Activated CD8-positive, alpha-beta T cell treated with anti-CD3 and anti-CD28 coated beads for 36 hours (primary cell): ENCODE measurements at regions not wholly inside any gene's neighbourhood (a gene's known extent, or its start where the extent isn't known, plus 50 kb on each side); places are given as distances from the start of the nearest gene placed in this dataset.

Experiments
- ATAC-seq: fragments of 200-7000 bp; cut with Tn5 transposase; one replicate; pipeline ENCODE4 v1.10.0; 2021; ENCODE audit warnings: mild to moderate bottlenecking, moderate library complexity
- CTCF ChIA-PET: fragments of 350-600 bp; sonication (Branson Sonifier 250); formaldehyde crosslinking; loops from one replicate; lab custom pipeline; 2021; ENCODE audit warnings: antibody characterized with exemption; lab: Charles Lee
- POLR2A ChIA-PET: fragments of 350-600 bp; sonication (Branson Sonifier 250); formaldehyde crosslinking; loops from one replicate; lab custom pipeline; 2021; ENCODE audit warnings: antibody characterized with exemption; lab: Charles Lee
- DNase-seq: peaks from one replicate; pipeline ENCODE4 v3.0.0-alpha.2; 2020
- H3K27ac Mint-ChIP-seq: one replicate; pipeline ENCODE4 v1.8.0; 2021; ENCODE audit warnings: mild to moderate bottlenecking, mixed read lengths
- H3K27me3 Mint-ChIP-seq: one replicate; pipeline ENCODE4 v1.8.0; 2021; ENCODE audit warnings: mixed read lengths
- H3K36me3 Mint-ChIP-seq: one replicate; pipeline ENCODE4 v1.8.0; 2021; ENCODE audit warnings: low read depth, mixed read lengths
- H3K4me1 Mint-ChIP-seq: one replicate; pipeline ENCODE4 v1.8.0; 2021; ENCODE audit warnings: low read depth, mixed read lengths
- H3K4me3 Mint-ChIP-seq: one replicate; pipeline ENCODE4 v1.8.0; 2021; ENCODE audit warnings: mild to moderate bottlenecking, moderate library complexity, mixed read lengths
- H3K9me3 Mint-ChIP-seq: one replicate; pipeline ENCODE4 v1.8.0; 2021; ENCODE audit warnings: mixed read lengths
- intact Hi-C: fragments of 100-400 bp; cut with micrococcal nuclease; formaldehyde crosslinking; loops from one replicate; pipeline ENCODE4 v1.10.0; 2022
- TF ChIP-seq, protein P1 (sequence below): fragments of 200-600 bp; IDR thresholded peaks from one replicate; pipeline ENCODE4 v1.8.0; 2022; ENCODE audit warnings: antibody characterized with exemption, mild to moderate bottlenecking

DNA sequence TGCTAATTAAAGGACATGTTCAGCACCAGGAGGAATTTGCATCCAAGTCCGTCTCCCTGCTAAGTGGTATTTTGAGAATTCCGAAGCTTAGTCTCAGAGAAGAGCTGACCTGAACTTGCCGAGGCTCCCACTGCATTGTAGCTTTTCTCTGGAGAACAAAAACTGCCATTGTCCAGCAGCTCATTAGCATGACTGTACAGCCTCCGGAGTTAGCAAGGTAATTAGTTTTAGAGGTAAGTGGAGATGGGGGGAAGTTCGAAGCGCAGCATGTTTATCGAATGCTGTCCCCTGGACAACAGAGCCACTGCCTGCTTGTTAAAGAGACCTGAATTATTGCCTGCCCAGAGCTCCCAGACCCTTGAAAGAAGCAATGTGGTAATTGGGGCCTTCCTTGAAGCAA, 160.3 kb upstream of the PELI2 start:
- TF ChIP-seq, protein P1, sequence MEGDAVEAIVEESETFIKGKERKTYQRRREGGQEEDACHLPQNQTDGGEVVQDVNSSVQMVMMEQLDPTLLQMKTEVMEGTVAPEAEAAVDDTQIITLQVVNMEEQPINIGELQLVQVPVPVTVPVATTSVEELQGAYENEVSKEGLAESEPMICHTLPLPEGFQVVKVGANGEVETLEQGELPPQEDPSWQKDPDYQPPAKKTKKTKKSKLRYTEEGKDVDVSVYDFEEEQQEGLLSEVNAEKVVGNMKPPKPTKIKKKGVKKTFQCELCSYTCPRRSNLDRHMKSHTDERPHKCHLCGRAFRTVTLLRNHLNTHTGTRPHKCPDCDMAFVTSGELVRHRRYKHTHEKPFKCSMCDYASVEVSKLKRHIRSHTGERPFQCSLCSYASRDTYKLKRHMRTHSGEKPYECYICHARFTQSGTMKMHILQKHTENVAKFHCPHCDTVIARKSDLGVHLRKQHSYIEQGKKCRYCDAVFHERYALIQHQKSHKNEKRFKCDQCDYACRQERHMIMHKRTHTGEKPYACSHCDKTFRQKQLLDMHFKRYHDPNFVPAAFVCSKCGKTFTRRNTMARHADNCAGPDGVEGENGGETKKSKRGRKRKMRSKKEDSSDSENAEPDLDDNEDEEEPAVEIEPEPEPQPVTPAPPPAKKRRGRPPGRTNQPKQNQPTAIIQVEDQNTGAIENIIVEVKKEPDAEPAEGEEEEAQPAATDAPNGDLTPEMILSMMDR: no peak
- no peak for DNase-seq
- ChIA-PET CTCF (no interaction called here), POLR2A (interaction anchor here (0.6 to 0.7 kb wide), 3 partner anchors 86 to 178 kb away, joined by 3 to 4 read pairs (median 3); no protein-coding TSS in a partner anchor)
- no peaks in the 10 kb centered on the region for H3K4me1 Mint-ChIP-seq
- no peak for ATAC-seq
- intact Hi-C loops: no loop called here
- no peaks in the 10 kb centered on the region for H3K9me3 Mint-ChIP-seq
- no peak overlapping the region for H3K4me3 Mint-ChIP-seq
- H3K27me3 Mint-ChIP-seq: peaks cover 8% of the 10 kb centered on the region
- H3K27ac Mint-ChIP-seq: no peak overlapping the region
- H3K36me3 Mint-ChIP-seq: no peaks in the 10 kb centered on the region

DNA sequence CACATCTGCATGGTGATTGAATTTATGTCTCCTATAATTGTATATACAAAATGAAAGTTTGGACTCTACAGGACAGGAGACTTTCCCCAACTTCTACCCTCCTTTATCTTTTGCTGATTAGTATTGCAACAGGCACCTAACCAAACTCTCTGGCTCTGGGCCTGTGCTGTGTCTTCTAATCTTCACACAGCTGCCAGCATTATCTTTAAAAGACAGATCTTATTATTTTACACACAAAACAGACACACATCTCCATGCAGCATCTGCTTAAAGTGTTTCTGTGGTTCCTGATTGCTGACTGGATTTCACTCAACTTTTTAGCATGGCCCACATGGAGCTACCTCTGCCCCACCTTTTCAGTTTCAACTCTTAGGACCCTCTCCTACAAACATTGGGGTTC, 154.9 kb upstream of the PELI2 start:
- H3K27me3 Mint-ChIP-seq: peaks cover 1% of the 10 kb centered on the region

GRCh38 chr14:55964091-55964490, 154.1 kb upstream of the PELI2 start:
- intact Hi-C loops: no loop called here
- TF ChIP-seq, protein P1: no peak
- ChIA-PET CTCF (interaction anchor here (1.3 kb wide), 1 partner anchor 37 kb away, joined by 3 read pairs; no protein-coding TSS in a partner anchor), POLR2A (no interaction called here)
- H3K4me3 Mint-ChIP-seq: no peak overlapping the region
- DNase-seq (no peak), ATAC-seq (no peak)
- H3K9me3 Mint-ChIP-seq: no peaks in the 10 kb centered on the region
- H3K27ac Mint-ChIP-seq: no peak overlapping the region
- H3K27me3 Mint-ChIP-seq: peaks cover 1% of the 10 kb centered on the region
- no peaks in the 10 kb centered on the region for H3K36me3 Mint-ChIP-seq
- no peaks in the 10 kb centered on the region for H3K4me1 Mint-ChIP-seq

More for the DNA sequence above, 154.9 kb upstream of the PELI2 start:
- Mint-ChIP-seq H3K36me3 (no peaks in the 10 kb centered on the region), H3K4me3 (no peak overlapping the region), H3K27ac (no peak overlapping the region), H3K9me3 (no peaks in the 10 kb centered on the region), H3K4me1 (no peaks in the 10 kb centered on the region)
- TF ChIP-seq, protein P1: no peak
- ChIA-PET POLR2A (no interaction called here), CTCF (interaction anchor here (1.3 kb wide), 1 partner anchor 38 kb away, joined by 3 read pairs; no protein-coding TSS in a partner anchor)
- DNase-seq: no peak
- intact Hi-C loops: no loop called here
- ATAC-seq: no peak

- no peak overlapping the region for H3K4me3 Mint-ChIP-seq
- CTCF ChIA-PET: no interaction called here
- peaks cover 1% of the 10 kb centered on the region for H3K27me3 Mint-ChIP-seq
- POLR2A ChIA-PET: no interaction called here
- H3K36me3 Mint-ChIP-seq: no peaks in the 10 kb centered on the region
- no peaks in the 10 kb centered on the region for H3K9me3 Mint-ChIP-seq
- H3K27ac Mint-ChIP-seq: no peak overlapping the region
- TF ChIP-seq, protein P1: no peak
- ATAC-seq: no peak
- no peak for DNase-seq
- intact Hi-C loops: no loop called here
- no peaks in the 10 kb centered on the region for H3K4me1 Mint-ChIP-seq
These were observed 153.4 kb upstream of the PELI2 start for GRCh38 chr14:55964821-55965220.

DNA sequence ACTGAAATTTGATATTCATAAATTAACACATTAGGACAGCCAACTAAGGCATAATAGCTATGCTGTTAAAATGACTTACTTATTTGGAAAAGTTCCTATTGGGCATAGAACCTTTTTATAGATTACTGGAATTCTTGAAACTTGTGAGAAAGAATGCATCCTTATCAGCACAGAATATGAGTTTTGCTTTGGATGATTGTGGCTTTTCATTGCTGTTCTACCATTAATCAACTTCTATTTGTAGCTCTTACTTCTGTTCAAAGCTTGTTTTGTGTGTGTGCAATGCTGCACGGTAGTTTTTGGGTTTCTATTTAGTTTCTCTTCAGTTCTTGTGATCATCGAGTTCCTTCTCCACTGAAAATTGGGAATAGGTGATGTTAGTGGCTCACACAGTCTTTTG, 152.4 kb upstream of the PELI2 start:
- no peak for ATAC-seq
- CTCF ChIA-PET: no interaction called here
- intact Hi-C loops: no loop called here

More for the DNA sequence above, 152.4 kb upstream of the PELI2 start:
- TF ChIP-seq, protein P1: no peak
- POLR2A ChIA-PET: no interaction called here
- no peaks in the 10 kb centered on the region for H3K4me1 Mint-ChIP-seq
- H3K27me3 Mint-ChIP-seq: peaks cover 3% of the 10 kb centered on the region
- H3K4me3 Mint-ChIP-seq: no peak overlapping the region
- H3K9me3 Mint-ChIP-seq: no peaks in the 10 kb centered on the region
- DNase-seq: no peak
- H3K27ac Mint-ChIP-seq: no peak overlapping the region
- no peaks in the 10 kb centered on the region for H3K36me3 Mint-ChIP-seq
